DND-41 (cell line): ENCODE measurements at regions not wholly inside any gene's neighbourhood (a gene's known extent, or its start where the extent isn't known, plus 50 kb on each side); places are given as distances from the start of the nearest gene placed in this dataset.

Source experiments
- ATAC-seq: fragments of 200-7000 bp; cut with Tn5 transposase; 3 replicates; pipeline ENCODE4 v1.9.1; 2021; ENCODE audit warnings: low read depth; ENCODE audit not compliant: insufficient read depth
- DNase-seq: peaks from one replicate; pipeline ENCODE4 v3.0.0-alpha.2; 2020
- H2AFZ ChIP-seq: 2 replicates; pipeline ENCODE4 v1.6.0; 2012; ENCODE audit warnings: low read depth, low read length
- H3K27ac ChIP-seq: 2 replicates; pipeline ENCODE4 v1.5.1; 2012; ENCODE audit warnings: low read length, inconsistent platforms
- H3K27me3 ChIP-seq: fragments of 200-600 bp; sonication (generic); 2 replicates; pipeline ENCODE4 v1.6.0; 2012; ENCODE audit warnings: low read length, mild to moderate bottlenecking, inconsistent platforms; ENCODE audit not compliant: insufficient read depth, poor library complexity
- H3K36me3 ChIP-seq: 2 replicates; pipeline ENCODE4 v1.5.1; 2012; ENCODE audit warnings: low read length, inconsistent platforms; ENCODE audit not compliant: insufficient read depth
- H3K4me1 ChIP-seq: 2 replicates; pipeline ENCODE4 v1.5.1; 2012; ENCODE audit warnings: mild to moderate bottlenecking, low read length; ENCODE audit not compliant: insufficient read depth
- H3K4me2 ChIP-seq: 2 replicates; pipeline ENCODE4 v1.6.0; 2012; ENCODE audit warnings: mild to moderate bottlenecking, moderate library complexity, low read length, inconsistent platforms; ENCODE audit not compliant: insufficient read depth
- H3K4me3 ChIP-seq, 2 experiments: fragments of 200-600 bp in 1 of 2; shearing (Covaris generic) in 1 of 2; 2 replicates each; pipeline ENCODE4 v1.5.1; 2012 to 2016; ENCODE audit warnings: inconsistent platforms in 2 of 2, low read length in 2 of 2, mild to moderate bottlenecking in 2 of 2, low read depth in 1 of 2, moderate library complexity in 1 of 2
- H3K79me2 ChIP-seq: 2 replicates; pipeline ENCODE4 v1.6.0; 2012; ENCODE audit warnings: low read length, inconsistent platforms; ENCODE audit not compliant: insufficient read depth
- H3K9ac ChIP-seq: 2 replicates; pipeline ENCODE4 v1.6.0; 2012; ENCODE audit warnings: low read depth, mild to moderate bottlenecking, inconsistent platforms, low read length, moderate library complexity
- H3K9me3 ChIP-seq: 2 replicates; pipeline ENCODE4 v1.5.1; 2012; ENCODE audit warnings: low read length, moderate library complexity, mild to moderate bottlenecking, inconsistent platforms; ENCODE audit not compliant: insufficient read depth, severe bottlenecking
- H4K20me1 ChIP-seq: 2 replicates; pipeline ENCODE4 v1.6.0; 2012; ENCODE audit warnings: low read length; ENCODE audit not compliant: insufficient read depth
- CTCF ChIP-seq: IDR thresholded peaks from 2 replicates; pipeline ENCODE4 v1.5.1; 2012; ENCODE audit warnings: borderline replicate concordance, low read length, moderate library complexity, mild to moderate bottlenecking; ENCODE audit not compliant: poor library complexity, severe bottlenecking; ENCODE audit errors: extremely low read depth
- EZH2 ChIP-seq: IDR thresholded peaks from 3 replicates; pipeline ENCODE4 v1.6.1; 2012; ENCODE audit warnings: borderline replicate concordance, low read depth, mild to moderate bottlenecking, moderate library complexity, low read length, inconsistent platforms; ENCODE audit not compliant: severe bottlenecking

- no peak overlapping the region for H2AFZ ChIP-seq
- no peak overlapping the region for H3K4me2 ChIP-seq
- H3K36me3 ChIP-seq = no peaks in the 10 kb centered on the region
- H3K9me3 ChIP-seq = no peaks in the 10 kb centered on the region
- no peaks in the 10 kb centered on the region for H3K4me1 ChIP-seq
- H3K4me3 ChIP-seq = no peak overlapping the region
- no peaks in the 10 kb centered on the region for H3K27me3 ChIP-seq
- DNase-seq = no peak
- no peaks in the 10 kb centered on the region for H3K79me2 ChIP-seq
- H3K9ac ChIP-seq = no peak overlapping the region
- no peak for ATAC-seq
- no peaks in the 10 kb centered on the region for H4K20me1 ChIP-seq
- TF ChIP-seq CTCF (no peak), EZH2 (no peak)
- H3K27ac ChIP-seq = no peak overlapping the region
These were observed 61.2 kb downstream of the KLF6 start for GRCh38 chr10:3723766-3724165.

- H4K20me1 ChIP-seq = no peaks in the 10 kb centered on the region
- no peaks in the 10 kb centered on the region for H3K36me3 ChIP-seq
- H3K4me3 ChIP-seq = no peak overlapping the region
- no peak for ATAC-seq
- no peaks in the 10 kb centered on the region for H3K79me2 ChIP-seq
- H3K27me3 ChIP-seq = no peaks in the 10 kb centered on the region
- no peak overlapping the region for H3K27ac ChIP-seq
- TF ChIP-seq CTCF = no peak
- TF ChIP-seq EZH2 = no peak
- DNase-seq = no peak
- no peak overlapping the region for H3K9ac ChIP-seq
- H2AFZ ChIP-seq = no peak overlapping the region
- no peak overlapping the region for H3K4me2 ChIP-seq
- H3K9me3 ChIP-seq = no peaks in the 10 kb centered on the region
- no peaks in the 10 kb centered on the region for H3K4me1 ChIP-seq
These were observed 64.6 kb downstream of the KLF6 start for GRCh38 chr10:3720228-3721019.

DNA sequence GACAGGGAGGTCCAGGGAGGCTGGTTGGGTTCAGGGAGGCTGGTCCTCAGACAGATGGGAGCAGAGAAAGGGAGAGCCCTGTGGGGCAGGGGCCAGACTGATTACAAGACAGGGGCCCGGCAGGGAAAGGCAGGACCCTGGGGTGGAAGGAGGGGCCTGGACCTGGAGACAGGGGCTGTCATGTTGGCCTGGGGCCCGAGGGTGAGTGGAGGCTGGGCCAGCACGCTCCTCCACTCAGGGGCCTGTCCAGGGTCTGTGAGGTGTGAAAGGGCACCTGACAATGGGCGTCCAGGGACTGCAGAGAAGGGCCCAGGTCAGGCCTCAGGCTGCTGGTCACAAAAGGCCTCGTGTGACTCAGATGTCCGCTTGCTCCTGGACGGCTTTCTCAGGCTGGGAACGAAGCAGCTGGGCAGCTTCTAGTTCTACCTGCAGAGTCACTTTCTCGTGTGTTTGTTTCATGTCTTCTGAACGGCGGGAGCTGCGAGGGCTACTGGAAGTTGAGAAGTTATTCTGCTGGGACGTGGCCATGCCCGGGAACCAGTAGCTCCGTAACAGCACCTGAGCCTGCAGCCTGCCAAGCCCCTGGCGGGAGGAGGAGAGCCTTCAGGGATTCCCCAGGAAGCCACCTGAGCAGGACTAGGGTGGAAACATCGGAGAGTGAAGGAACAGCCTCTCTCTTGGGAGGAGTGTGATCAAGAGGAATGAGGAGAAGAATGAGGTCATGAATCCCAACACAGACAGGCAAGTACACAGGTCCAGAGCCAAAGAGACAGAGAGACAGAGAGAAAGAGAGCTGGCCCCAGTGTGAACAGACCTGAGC, 65.8 kb downstream of the KLF6 start:
- no peak for TF ChIP-seq EZH2
- no peak for TF ChIP-seq CTCF
- Histone ChIP-seq H3K9ac (no peak overlapping the region), H3K4me2 (no peak overlapping the region), H3K79me2 (no peaks in the 10 kb centered on the region), H3K27ac (no peak overlapping the region), H3K36me3 (no peaks in the 10 kb centered on the region), H4K20me1 (no peaks in the 10 kb centered on the region), H3K9me3 (no peaks in the 10 kb centered on the region), H3K27me3 (no peaks in the 10 kb centered on the region), H3K4me3 (no peak overlapping the region), H3K4me1 (no peaks in the 10 kb centered on the region), H2AFZ (no peak overlapping the region)
- ATAC-seq = no peak
- DNase-seq = no peak
